ENCODE measurements at regions not wholly inside any gene's neighbourhood (a gene's known extent, or its start where the extent isn't known, plus 50 kb on each side); places are given as distances from the start of the nearest gene placed in this dataset.

DNA sequence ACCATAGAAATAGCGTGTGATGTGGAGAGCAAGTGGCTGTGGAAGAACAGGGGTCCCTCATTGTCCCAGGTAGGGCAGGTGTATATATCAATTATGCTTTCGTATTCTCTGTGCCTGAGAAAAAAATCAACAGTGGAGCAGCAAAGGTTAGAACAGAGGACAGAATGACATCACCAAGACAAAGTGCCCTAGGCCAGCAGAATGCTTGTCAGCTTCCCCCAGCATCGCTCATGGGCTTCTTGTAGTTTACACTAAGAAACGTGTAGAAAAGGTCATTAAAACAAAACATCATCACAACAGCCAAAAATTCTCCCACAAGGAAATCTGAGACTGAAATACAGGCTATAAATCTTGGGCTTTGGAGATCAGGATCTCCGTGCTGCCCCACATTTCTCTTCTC lies 288.0 kb downstream of the TDRD15 start:
- TF ChIP-seq, protein P1, sequence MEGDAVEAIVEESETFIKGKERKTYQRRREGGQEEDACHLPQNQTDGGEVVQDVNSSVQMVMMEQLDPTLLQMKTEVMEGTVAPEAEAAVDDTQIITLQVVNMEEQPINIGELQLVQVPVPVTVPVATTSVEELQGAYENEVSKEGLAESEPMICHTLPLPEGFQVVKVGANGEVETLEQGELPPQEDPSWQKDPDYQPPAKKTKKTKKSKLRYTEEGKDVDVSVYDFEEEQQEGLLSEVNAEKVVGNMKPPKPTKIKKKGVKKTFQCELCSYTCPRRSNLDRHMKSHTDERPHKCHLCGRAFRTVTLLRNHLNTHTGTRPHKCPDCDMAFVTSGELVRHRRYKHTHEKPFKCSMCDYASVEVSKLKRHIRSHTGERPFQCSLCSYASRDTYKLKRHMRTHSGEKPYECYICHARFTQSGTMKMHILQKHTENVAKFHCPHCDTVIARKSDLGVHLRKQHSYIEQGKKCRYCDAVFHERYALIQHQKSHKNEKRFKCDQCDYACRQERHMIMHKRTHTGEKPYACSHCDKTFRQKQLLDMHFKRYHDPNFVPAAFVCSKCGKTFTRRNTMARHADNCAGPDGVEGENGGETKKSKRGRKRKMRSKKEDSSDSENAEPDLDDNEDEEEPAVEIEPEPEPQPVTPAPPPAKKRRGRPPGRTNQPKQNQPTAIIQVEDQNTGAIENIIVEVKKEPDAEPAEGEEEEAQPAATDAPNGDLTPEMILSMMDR (IDR thresholded peaks at IDR 0.05; ENCODE audit: low read depth, low read length), result no peak
- TF ChIP-seq EZH2phosphoT487 (IDR thresholded peaks at IDR 0.05; ENCODE audit: low read depth), result no peak
